ENCODE measurements at regions not wholly inside any gene's neighbourhood (a gene's known extent, or its start where the extent isn't known, plus 50 kb on each side); places are given as distances from the start of the nearest gene placed in this dataset.

GRCh38 chr3:29186131-29186599 lies 94.7 kb upstream of the RBMS3 start:
- Histone ChIP-seq H3K79me2 (ENCODE audit: insufficient read depth, low read length) (no peaks in the 10 kb centered on the region), H3K27ac (ENCODE audit: low read depth in 1 of 2, low read length in 2 of 2) (no peak overlapping the region), H3K36me3 (replicated peaks in 1 of 2; ENCODE audit: control insufficient read depth in 1 of 2, insufficient read depth in 2 of 2, low read length in 2 of 2) (no peaks in the 10 kb centered on the region), H3K9ac (ENCODE audit: insufficient read depth, low read length, poor library complexity, severe bottlenecking) (no peak overlapping the region), H3K9me3 (replicated peaks in 1 of 2; ENCODE audit: control insufficient read depth in 1 of 2, insufficient read depth in 1 of 2, low read length in 2 of 2) (no peaks in the 10 kb centered on the region), H4K20me1 (ENCODE audit: insufficient read depth, low read length) (no peaks in the 10 kb centered on the region), H3K4me3 (replicated peaks in 1 of 3; ENCODE audit: low read depth in 2 of 3, low read length in 3 of 3) (no peak overlapping the region), H3K4me1 (ENCODE audit: control insufficient read depth in 1 of 2, insufficient read depth in 2 of 2, low read length in 2 of 2) (no peaks in the 10 kb centered on the region), H3K27me3 (ENCODE audit: control insufficient read depth in 2 of 2, insufficient read depth in 2 of 2, low read length in 2 of 2) (no peaks in the 10 kb centered on the region), H3K4me2 (replicated peaks; ENCODE audit: extremely low read depth, low read length, poor library complexity, severe bottlenecking) (no peak overlapping the region), H2AFZ (ENCODE audit: insufficient read depth, low read depth, low read length, poor library complexity, severe bottlenecking) (no peak overlapping the region)
- TF ChIP-seq, protein P1, sequence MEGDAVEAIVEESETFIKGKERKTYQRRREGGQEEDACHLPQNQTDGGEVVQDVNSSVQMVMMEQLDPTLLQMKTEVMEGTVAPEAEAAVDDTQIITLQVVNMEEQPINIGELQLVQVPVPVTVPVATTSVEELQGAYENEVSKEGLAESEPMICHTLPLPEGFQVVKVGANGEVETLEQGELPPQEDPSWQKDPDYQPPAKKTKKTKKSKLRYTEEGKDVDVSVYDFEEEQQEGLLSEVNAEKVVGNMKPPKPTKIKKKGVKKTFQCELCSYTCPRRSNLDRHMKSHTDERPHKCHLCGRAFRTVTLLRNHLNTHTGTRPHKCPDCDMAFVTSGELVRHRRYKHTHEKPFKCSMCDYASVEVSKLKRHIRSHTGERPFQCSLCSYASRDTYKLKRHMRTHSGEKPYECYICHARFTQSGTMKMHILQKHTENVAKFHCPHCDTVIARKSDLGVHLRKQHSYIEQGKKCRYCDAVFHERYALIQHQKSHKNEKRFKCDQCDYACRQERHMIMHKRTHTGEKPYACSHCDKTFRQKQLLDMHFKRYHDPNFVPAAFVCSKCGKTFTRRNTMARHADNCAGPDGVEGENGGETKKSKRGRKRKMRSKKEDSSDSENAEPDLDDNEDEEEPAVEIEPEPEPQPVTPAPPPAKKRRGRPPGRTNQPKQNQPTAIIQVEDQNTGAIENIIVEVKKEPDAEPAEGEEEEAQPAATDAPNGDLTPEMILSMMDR (IDR thresholded peaks at IDR 0.05), result no peak
- Mint-ChIP-seq H3K4me3 (no peak overlapping the region), H3K4me1 (no peaks in the 10 kb centered on the region), H3K27me3 (ENCODE audit: low read depth in 3 of 3) (peaks cover 0 to 3% (median 0%) of the 10 kb centered on the region in 3 donors), H3K36me3 (no peaks in the 10 kb centered on the region), H3K9me3 (peaks cover 0 to 2% (median 0%) of the 10 kb centered on the region in 7 donors), H3K27ac (no peak overlapping the region)
- intact Hi-C loops (cut with micrococcal nuclease), result no loop called here
- DNase-seq, result no peak
- WGBS (ENCODE audit: insufficient coverage), result 40% methylated on average over 1 of the region's 1 CpG

DNA sequence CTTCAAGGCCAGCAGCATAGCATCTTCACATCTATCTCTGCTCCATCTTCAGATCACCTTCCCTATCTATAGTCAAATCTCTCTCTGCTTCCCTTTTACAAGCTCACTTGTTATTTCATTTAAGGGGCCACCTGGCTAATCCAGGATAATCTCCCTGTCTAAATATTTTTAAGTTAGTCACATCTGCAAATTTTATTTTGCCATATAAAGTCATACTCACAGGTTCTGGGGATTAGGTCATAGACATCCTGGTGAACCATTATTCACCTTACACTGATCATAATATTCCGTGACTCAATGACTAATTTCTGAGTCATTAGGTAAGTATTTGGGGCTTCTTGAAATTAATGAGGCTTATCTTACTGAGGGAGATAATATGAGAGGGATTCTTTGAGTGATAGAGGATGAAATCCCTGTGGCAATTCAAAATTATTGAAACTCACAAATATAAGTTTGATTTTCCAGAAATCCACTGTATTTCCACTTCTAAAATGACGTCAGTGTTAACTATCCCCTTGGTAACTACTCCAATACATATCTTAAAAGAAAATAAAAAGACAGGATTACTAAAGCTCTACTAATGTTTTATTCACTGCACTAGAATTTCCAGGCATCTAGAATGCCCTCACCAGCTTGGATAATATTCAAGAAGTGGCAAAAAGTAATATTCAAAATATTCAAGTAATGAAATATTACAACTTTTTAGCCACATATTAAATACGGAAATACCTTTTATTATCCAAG lies 93.7 kb upstream of the RBMS3 start:
- H3K27me3 ChIP-seq (ENCODE audit: control insufficient read depth in 2 of 2, insufficient read depth in 2 of 2, low read length in 2 of 2), result no peaks in the 10 kb centered on the region
- H3K27ac ChIP-seq (ENCODE audit: low read depth in 1 of 2, low read length in 2 of 2), result no peak overlapping the region
- H4K20me1 ChIP-seq (ENCODE audit: insufficient read depth, low read length), result no peaks in the 10 kb centered on the region
- no peak overlapping the region for H3K4me2 ChIP-seq (replicated peaks; ENCODE audit: extremely low read depth, low read length, poor library complexity, severe bottlenecking)
- Mint-ChIP-seq H3K36me3 (no peaks in the 10 kb centered on the region), H3K27me3 (ENCODE audit: low read depth in 3 of 3) (peaks cover 0 to 3% (median 0%) of the 10 kb centered on the region in 3 donors), H3K4me1 (no peaks in the 10 kb centered on the region), H3K4me3 (no peak overlapping the region), H3K27ac (no peak overlapping the region), H3K9me3 (peaks cover 0 to 2% (median 0%) of the 10 kb centered on the region in 7 donors)
- H3K79me2 ChIP-seq (ENCODE audit: insufficient read depth, low read length), result no peaks in the 10 kb centered on the region
- DNase-seq, result no peak
- H2AFZ ChIP-seq (ENCODE audit: insufficient read depth, low read depth, low read length, poor library complexity, severe bottlenecking), result no peak overlapping the region
- no peaks in the 10 kb centered on the region for H3K4me1 ChIP-seq (ENCODE audit: control insufficient read depth in 1 of 2, insufficient read depth in 2 of 2, low read length in 2 of 2)
- TF ChIP-seq, protein P1 (IDR thresholded peaks at IDR 0.05), result no peak
- no peak overlapping the region for H3K9ac ChIP-seq (ENCODE audit: insufficient read depth, low read length, poor library complexity, severe bottlenecking)
- no peaks in the 10 kb centered on the region for H3K36me3 ChIP-seq (replicated peaks in 1 of 2; ENCODE audit: control insufficient read depth in 1 of 2, insufficient read depth in 2 of 2, low read length in 2 of 2)
- no CpG with 5 or more reads among the region's 3 CpGs for WGBS (ENCODE audit: insufficient coverage)
- no peak overlapping the region for H3K4me3 ChIP-seq (replicated peaks in 1 of 3; ENCODE audit: low read depth in 2 of 3, low read length in 3 of 3)
- intact Hi-C loops (cut with micrococcal nuclease), result no loop called here
- no peaks in the 10 kb centered on the region for H3K9me3 ChIP-seq (replicated peaks in 1 of 2; ENCODE audit: control insufficient read depth in 1 of 2, insufficient read depth in 1 of 2, low read length in 2 of 2)

Measured in CD14-positive monocyte (primary cell).